ENCODE measurements at regions not wholly inside any gene's neighbourhood (a gene's known extent, or its start where the extent isn't known, plus 50 kb on each side); places are given as distances from the start of the nearest gene placed in this dataset.
A peak's percentile ranks its signal among the peaks of the same experiment; 100 is the strongest.

DNA sequence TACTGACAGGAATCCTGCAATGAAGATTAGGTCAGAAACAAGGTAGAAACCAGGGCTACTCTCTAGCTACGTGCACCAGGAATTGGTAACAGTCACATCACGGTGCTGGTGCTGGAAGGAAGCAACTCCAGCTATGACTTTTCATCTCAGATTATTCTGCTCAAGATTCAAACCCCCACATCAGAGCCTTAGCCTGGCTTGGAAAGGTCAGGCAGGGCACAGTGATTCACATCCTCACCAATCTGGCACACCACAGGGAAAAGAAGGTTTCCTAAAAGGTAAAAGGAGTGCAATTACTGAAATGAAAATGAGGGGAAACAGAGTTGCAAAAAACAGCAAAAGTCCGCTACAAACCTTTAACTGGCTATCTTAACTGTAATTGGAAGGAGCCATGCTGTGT lies 240.2 kb upstream of the NPSR1 start:
- H3K27ac ChIP-seq = no peak overlapping the region
- no peaks in the 10 kb centered on the region for H3K9me3 ChIP-seq (ENCODE audit: severe bottlenecking)
- TF ChIP-seq, protein P1, sequence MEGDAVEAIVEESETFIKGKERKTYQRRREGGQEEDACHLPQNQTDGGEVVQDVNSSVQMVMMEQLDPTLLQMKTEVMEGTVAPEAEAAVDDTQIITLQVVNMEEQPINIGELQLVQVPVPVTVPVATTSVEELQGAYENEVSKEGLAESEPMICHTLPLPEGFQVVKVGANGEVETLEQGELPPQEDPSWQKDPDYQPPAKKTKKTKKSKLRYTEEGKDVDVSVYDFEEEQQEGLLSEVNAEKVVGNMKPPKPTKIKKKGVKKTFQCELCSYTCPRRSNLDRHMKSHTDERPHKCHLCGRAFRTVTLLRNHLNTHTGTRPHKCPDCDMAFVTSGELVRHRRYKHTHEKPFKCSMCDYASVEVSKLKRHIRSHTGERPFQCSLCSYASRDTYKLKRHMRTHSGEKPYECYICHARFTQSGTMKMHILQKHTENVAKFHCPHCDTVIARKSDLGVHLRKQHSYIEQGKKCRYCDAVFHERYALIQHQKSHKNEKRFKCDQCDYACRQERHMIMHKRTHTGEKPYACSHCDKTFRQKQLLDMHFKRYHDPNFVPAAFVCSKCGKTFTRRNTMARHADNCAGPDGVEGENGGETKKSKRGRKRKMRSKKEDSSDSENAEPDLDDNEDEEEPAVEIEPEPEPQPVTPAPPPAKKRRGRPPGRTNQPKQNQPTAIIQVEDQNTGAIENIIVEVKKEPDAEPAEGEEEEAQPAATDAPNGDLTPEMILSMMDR (IDR thresholded peaks at IDR 0.05; ENCODE audit: low read depth, low read length) = no peak
- DNase-seq = no peak
- H3K27me3 ChIP-seq (ENCODE audit: insufficient read depth, low read depth, severe bottlenecking) = no peaks in the 10 kb centered on the region
- H3K36me3 ChIP-seq = no peaks in the 10 kb centered on the region
- H3K4me3 ChIP-seq (ENCODE audit: low read depth, low read length) = no peak overlapping the region

DNA sequence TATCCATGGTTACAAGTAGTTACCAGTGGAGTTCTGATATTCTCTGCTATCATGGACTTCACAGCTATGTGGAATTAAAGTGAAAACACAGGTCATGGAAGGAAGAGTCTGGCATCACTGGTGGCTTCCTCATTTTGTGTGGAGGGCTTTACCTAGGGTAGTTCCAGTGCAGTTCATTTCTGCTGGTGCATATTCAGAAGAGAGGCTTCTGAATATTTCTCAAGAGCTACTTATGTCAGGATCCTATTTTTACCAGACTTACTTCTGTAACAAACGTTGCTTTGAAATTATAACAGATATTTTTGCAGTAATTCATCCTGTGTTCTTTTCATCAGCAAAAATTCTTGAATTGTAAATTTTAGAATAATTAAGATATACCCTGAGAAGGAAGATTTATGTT lies 236.5 kb upstream of the NPSR1 start:
- Histone ChIP-seq H3K27ac (no peak overlapping the region), H3K9me3 (ENCODE audit: severe bottlenecking) (no peaks in the 10 kb centered on the region), H3K27me3 (ENCODE audit: insufficient read depth, low read depth, severe bottlenecking) (no peaks in the 10 kb centered on the region), H3K36me3 (no peaks in the 10 kb centered on the region), H3K4me3 (ENCODE audit: low read depth, low read length) (no peak overlapping the region)
- DNase-seq = no peak
- TF ChIP-seq, protein P1 (IDR thresholded peaks at IDR 0.05; ENCODE audit: low read depth, low read length) = no peak

DNA sequence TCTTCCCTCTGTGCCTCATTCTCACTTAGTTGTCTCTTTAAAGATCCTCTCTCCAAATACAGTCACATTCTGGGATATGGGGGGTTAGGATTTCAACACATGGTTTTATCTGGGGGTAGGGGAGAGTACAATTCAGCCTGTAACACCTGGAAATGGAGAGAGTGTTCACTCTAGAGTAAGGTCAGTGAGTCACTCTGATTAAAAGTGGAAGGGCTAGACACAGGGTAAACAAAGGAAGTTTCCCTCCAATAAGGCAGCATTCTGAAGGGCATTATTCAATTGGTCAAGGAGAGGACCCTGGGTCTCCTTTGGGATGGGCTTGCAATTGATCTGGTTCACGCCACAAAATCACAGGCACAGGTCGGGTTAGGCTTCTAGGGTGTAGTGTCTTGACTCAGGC lies 232.8 kb upstream of the NPSR1 start:
- Histone ChIP-seq H3K9me3 (ENCODE audit: severe bottlenecking) (no peaks in the 10 kb centered on the region), H3K27ac (no peak overlapping the region), H3K27me3 (ENCODE audit: insufficient read depth, low read depth, severe bottlenecking) (no peaks in the 10 kb centered on the region), H3K36me3 (no peaks in the 10 kb centered on the region), H3K4me3 (ENCODE audit: low read depth, low read length) (no peak overlapping the region)
- TF ChIP-seq, protein P1 (IDR thresholded peaks at IDR 0.05; ENCODE audit: low read depth, low read length) = no peak
- DNase-seq = no peak

DNA sequence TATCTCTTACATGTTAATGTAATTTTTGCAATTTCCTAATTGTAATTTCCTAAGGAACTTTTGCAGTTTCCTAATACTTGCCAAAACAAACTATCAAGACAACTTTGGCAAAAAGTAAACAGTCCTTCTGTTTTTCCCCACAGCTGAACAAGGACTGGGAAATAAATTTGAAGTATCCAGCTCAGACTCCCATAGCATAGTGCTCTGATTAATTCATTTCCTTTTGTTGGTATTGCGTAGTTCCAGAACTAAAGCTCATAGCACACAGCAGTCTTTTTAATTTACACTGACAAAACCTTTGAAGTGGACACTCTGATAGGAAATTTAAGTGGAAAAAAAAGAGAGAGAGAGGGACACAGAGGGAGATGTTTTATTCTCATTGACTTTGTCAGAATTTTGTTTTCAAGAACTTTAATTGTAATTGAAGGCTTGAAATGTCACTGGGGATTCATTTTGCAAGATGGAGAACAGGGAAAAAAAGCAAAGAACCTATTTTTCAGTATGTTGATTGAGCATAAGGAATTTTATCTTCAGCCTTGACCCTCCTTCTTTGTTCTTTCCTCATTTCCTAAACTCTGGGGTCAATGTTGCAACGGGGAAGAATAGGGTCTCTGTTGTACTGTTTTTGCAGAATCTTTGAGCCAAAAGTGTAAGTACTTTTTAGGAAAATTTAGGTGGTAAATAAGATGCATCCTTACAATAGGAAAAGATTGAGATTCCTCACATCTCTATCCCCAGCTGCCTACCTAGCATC lies 232.2 kb upstream of the NPSR1 start:
- H3K27me3 ChIP-seq (ENCODE audit: insufficient read depth, low read depth, severe bottlenecking) = no peaks in the 10 kb centered on the region
- H3K4me3 ChIP-seq (ENCODE audit: low read depth, low read length) = no peak overlapping the region
- TF ChIP-seq, protein P1 (IDR thresholded peaks at IDR 0.05; ENCODE audit: low read depth, low read length) = no peak
- H3K36me3 ChIP-seq = no peaks in the 10 kb centered on the region
- no peak for DNase-seq
- no peak overlapping the region for H3K27ac ChIP-seq
- no peaks in the 10 kb centered on the region for H3K9me3 ChIP-seq (ENCODE audit: severe bottlenecking)

DNA sequence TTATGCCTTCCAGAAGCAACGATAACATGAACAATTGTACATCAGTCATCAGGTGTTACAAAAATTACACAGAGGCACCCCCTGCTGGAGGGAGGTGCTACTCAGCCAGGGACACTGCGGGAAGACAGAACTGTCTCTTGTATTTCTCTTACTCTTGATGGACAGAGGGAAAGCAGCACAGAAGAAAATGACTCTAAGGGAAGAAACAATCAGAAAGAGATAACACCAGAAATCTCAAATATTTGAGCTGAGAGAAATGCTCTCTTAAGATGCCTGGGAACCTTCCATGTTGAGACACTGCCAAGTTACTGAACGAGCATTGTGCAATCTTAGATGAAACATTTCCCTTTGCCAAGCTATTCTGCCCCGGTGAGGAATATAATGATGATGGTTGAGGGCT lies 227.6 kb upstream of the NPSR1 start:
- H3K27me3 ChIP-seq (ENCODE audit: insufficient read depth, low read depth, severe bottlenecking) = no peaks in the 10 kb centered on the region
- H3K9me3 ChIP-seq (ENCODE audit: severe bottlenecking) = no peaks in the 10 kb centered on the region
- DNase-seq = peak; percentile 57
- no peak overlapping the region for H3K4me3 ChIP-seq (ENCODE audit: low read depth, low read length)
- TF ChIP-seq, protein P1 (IDR thresholded peaks at IDR 0.05; ENCODE audit: low read depth, low read length) = peak; percentile 68; the same call in 1 of the 2 replicates
- H3K36me3 ChIP-seq = no peaks in the 10 kb centered on the region
- no peak overlapping the region for H3K27ac ChIP-seq

DNA sequence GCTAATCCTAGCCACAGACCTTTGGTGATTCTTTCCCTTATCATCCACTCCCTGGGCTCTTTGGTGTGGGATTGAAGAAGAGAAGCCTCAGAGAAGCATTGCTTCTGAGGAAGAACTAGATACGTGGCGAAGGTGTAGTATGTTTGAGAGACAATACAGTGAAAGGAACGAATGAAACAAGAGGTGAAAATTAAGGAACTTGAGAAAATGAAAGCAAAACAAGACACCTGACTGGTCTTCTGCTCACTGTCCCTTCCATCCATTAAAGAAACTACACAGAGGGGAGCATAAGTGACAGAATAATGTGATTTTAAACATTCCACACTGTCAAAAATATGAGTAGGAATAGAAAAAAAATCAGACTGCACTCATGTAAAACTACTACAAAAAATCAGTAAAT lies 219.6 kb upstream of the NPSR1 start:
- no peak for DNase-seq
- Histone ChIP-seq H3K9me3 (ENCODE audit: severe bottlenecking) (no peaks in the 10 kb centered on the region), H3K4me3 (ENCODE audit: low read depth, low read length) (no peak overlapping the region), H3K36me3 (no peaks in the 10 kb centered on the region), H3K27ac (no peak overlapping the region), H3K27me3 (ENCODE audit: insufficient read depth, low read depth, severe bottlenecking) (no peaks in the 10 kb centered on the region)
- TF ChIP-seq, protein P1 (IDR thresholded peaks at IDR 0.05; ENCODE audit: low read depth, low read length) = no peak

Measured in WERI-Rb-1 (cell line).